HG03108 (cell line): ENCODE measurements at regions not wholly inside any gene's neighbourhood (a gene's known extent, or its start where the extent isn't known, plus 50 kb on each side); places are given as distances from the start of the nearest gene placed in this dataset.

Experiments used
- ATAC-seq: cut with Tn5 transposase; IDR thresholded peaks from one replicate; pipeline ENCODE4 v1.9.1; 2021; ENCODE audit warnings: moderate library complexity; ENCODE audit not compliant: unreplicated experiment

- ATAC-seq, result no peak
Observed at GRCh38 chr5:107154593-107154992, 516.1 kb downstream of the EFNA5 start.

GRCh38 chr5:107153283-107153682, 517.5 kb downstream of the EFNA5 start:
- ATAC-seq, result no peak

- ATAC-seq, result no peak
Observed at GRCh38 chr5:107149243-107150005, 521.3 kb downstream of the EFNA5 start.

GRCh38 chr5:107147589-107147988, 523.1 kb downstream of the EFNA5 start:
- ATAC-seq, result no peak

- ATAC-seq, result no peak
Observed at GRCh38 chr5:107146901-107147300, 523.8 kb downstream of the EFNA5 start.

GRCh38 chr5:107135391-107135790, 535.3 kb downstream of the EFNA5 start:
- ATAC-seq, result no peak

GRCh38 chr5:107134931-107135330, 535.8 kb downstream of the EFNA5 start:
- ATAC-seq, result no peak

GRCh38 chr5:107129051-107129450, 541.7 kb downstream of the EFNA5 start:
- no peak for ATAC-seq

GRCh38 chr5:107127878-107128277, 542.9 kb downstream of the EFNA5 start:
- no peak for ATAC-seq

GRCh38 chr5:107126341-107126740, 544.4 kb downstream of the EFNA5 start:
- no peak for ATAC-seq

GRCh38 chr5:107124376-107124775, 546.4 kb downstream of the EFNA5 start:
- ATAC-seq, result no peak

GRCh38 chr5:107123014-107123413, 547.7 kb downstream of the EFNA5 start:
- ATAC-seq, result no peak

GRCh38 chr5:107121793-107122519, 548.8 kb downstream of the EFNA5 start:
- no peak for ATAC-seq

- no peak for ATAC-seq
Observed at GRCh38 chr5:107119656-107120055, 551.1 kb downstream of the EFNA5 start.

GRCh38 chr5:107118184-107119019, 552.3 kb downstream of the EFNA5 start:
- no peak for ATAC-seq

- no peak for ATAC-seq
Observed at GRCh38 chr5:107112216-107112615, 558.5 kb downstream of the EFNA5 start.

- ATAC-seq, result no peak
Observed at GRCh38 chr5:107104040-107104995, 566.4 kb downstream of the EFNA5 start.

GRCh38 chr5:107103522-107103921, 567.2 kb downstream of the EFNA5 start:
- no peak for ATAC-seq

- no peak for ATAC-seq
Observed at GRCh38 chr5:107100121-107100520, 570.6 kb downstream of the EFNA5 start.

- no peak for ATAC-seq
Observed at GRCh38 chr5:107099506-107099905, 571.2 kb downstream of the EFNA5 start.
